Omental fat pad (tissue), 3 donors: ENCODE measurements at regions not wholly inside any gene's neighbourhood (a gene's known extent, or its start where the extent isn't known, plus 50 kb on each side); places are given as distances from the start of the nearest gene placed in this dataset.

Experiments
- ATAC-seq: fragments of 150-250 bp; one replicate; pipeline ENCODE4 v1.9.1; 2016; ENCODE audit warnings: mild to moderate bottlenecking, moderate library complexity; ENCODE audit not compliant: low FRiP score
- DNase-seq: peaks from one replicate; pipeline ENCODE4 v3.0.0-alpha.2; 2019; ENCODE audit warnings: low spot score
- CTCF ChIP-seq, 3 donors: fragments of 450-650 bp; IDR thresholded peaks; one replicate each; pipeline ENCODE4 v1.5.1; 2016 to 2017; ENCODE audit warnings: antibody characterized with exemption in 3 of 3, mild to moderate bottlenecking in 3 of 3, moderate library complexity in 2 of 3

- DNase-seq (no peak), ATAC-seq (no peak)
- TF ChIP-seq CTCF (IDR thresholded peaks at IDR 0.05) = no peak
Measured at GRCh38 chr5:109256486-109256885, 153.3 kb downstream of the PJA2 start.

- DNase-seq = no peak
- no peak for TF ChIP-seq CTCF (IDR thresholded peaks at IDR 0.05)
Measured at GRCh38 chr5:109254511-109254910, 155.3 kb downstream of the PJA2 start.

GRCh38 chr5:109253262-109253661 is 156.5 kb downstream of the PJA2 start:
- DNase-seq = no peak
- ATAC-seq = no peak
- TF ChIP-seq CTCF (IDR thresholded peaks at IDR 0.05) = no peak

More at GRCh38 chr5:109254511-109254910, 155.3 kb downstream of the PJA2 start:
- ATAC-seq = no peak

- DNase-seq (no peak), ATAC-seq (no peak)
- no peak for TF ChIP-seq CTCF (IDR thresholded peaks at IDR 0.05)
Measured at GRCh38 chr5:109252731-109253130, 157.0 kb downstream of the PJA2 start.

GRCh38 chr5:109250533-109251329 is 159.0 kb downstream of the PJA2 start:
- no peak for ATAC-seq
- DNase-seq = no peak
- no peak for TF ChIP-seq CTCF (IDR thresholded peaks at IDR 0.05)

GRCh38 chr5:109250080-109250479 is 159.7 kb downstream of the PJA2 start:
- TF ChIP-seq CTCF (IDR thresholded peaks at IDR 0.05) = no peak
- ATAC-seq = no peak
- no peak for DNase-seq

GRCh38 chr5:109249126-109249525 is 160.6 kb downstream of the PJA2 start:
- DNase-seq = no peak
- no peak for TF ChIP-seq CTCF (IDR thresholded peaks at IDR 0.05)
- ATAC-seq = no peak
